GM12878 (cell line): ENCODE measurements at regions not wholly inside any gene's neighbourhood (a gene's known extent, or its start where the extent isn't known, plus 50 kb on each side); places are given as distances from the start of the nearest gene placed in this dataset.

Experiments used
- EZH2 ChIP-seq: IDR thresholded peaks from 2 replicates; pipeline ENCODE4 v1.6.1; 2012; ENCODE audit warnings: low read depth, mild to moderate bottlenecking, control low read depth, inconsistent platforms, low read length, borderline replicate concordance; ENCODE audit not compliant: control insufficient read depth
- FOS ChIP-seq: IDR thresholded peaks from 3 replicates; pipeline ENCODE4 v1.6.1; 2011; ENCODE audit warnings: borderline replicate concordance; ENCODE audit not compliant: insufficient read length; ENCODE audit errors: extremely low read depth
- GABPA ChIP-seq: IDR thresholded peaks from 2 replicates; pipeline ENCODE4 v1.6.1; 2014; ENCODE audit warnings: antibody characterized with exemption, low read depth, mild to moderate bottlenecking, inconsistent platforms
- MYC ChIP-seq: IDR thresholded peaks from 2 replicates; pipeline ENCODE4 v1.6.1; 2011; ENCODE audit warnings: mild to moderate bottlenecking, low read length, moderate library complexity, inconsistent platforms; ENCODE audit not compliant: insufficient read depth, insufficient replicate concordance, insufficient read length, severe bottlenecking
- NFYB ChIP-seq: IDR thresholded peaks from 2 replicates; pipeline ENCODE4 v1.6.1; 2011; ENCODE audit warnings: low read depth, mild to moderate bottlenecking, low read length, improper control_type of control experiment, moderate library complexity; ENCODE audit not compliant: insufficient read depth
- SPI1 ChIP-seq: IDR thresholded peaks from 2 replicates; pipeline ENCODE4 v1.6.1; 2011; ENCODE audit warnings: low read depth, mild to moderate bottlenecking, low read length, moderate library complexity, borderline replicate concordance; ENCODE audit not compliant: insufficient read depth
- SUPT20H ChIP-seq: IDR thresholded peaks from 2 replicates; pipeline ENCODE4 v1.6.1; 2011; ENCODE audit warnings: low read depth, mild to moderate bottlenecking, low read length, moderate library complexity, borderline replicate concordance; ENCODE audit not compliant: control insufficient read depth
- TAF1 ChIP-seq: IDR thresholded peaks from 2 replicates; pipeline ENCODE4 v1.6.1; 2011; ENCODE audit warnings: mild to moderate bottlenecking, low read depth, low read length, borderline replicate concordance
- YBX1 ChIP-seq: fragments of 450-650 bp; IDR thresholded peaks from 2 replicates; pipeline ENCODE4 v1.6.1; 2016; ENCODE audit warnings: antibody characterized with exemption
- TF ChIP-seq, protein P1 (sequence below), 3 experiments: IDR thresholded peaks in 2 of 3; conservative IDR thresholded peaks in 1 of 3; 2 replicates each; pipeline ENCODE4 v1.5.1; 2011; ENCODE audit warnings: low read depth in 3 of 3, low read length in 3 of 3, mild to moderate bottlenecking in 3 of 3, control low read depth in 2 of 3, moderate library complexity in 2 of 3, inconsistent platforms in 1 of 3, mixed read lengths in 1 of 3; ENCODE audit not compliant: control insufficient read depth in 2 of 3, insufficient read depth in 1 of 3; ENCODE audit errors: extremely low read depth in 1 of 3
- TF ChIP-seq, protein P2 (sequence below): fragments of 450-650 bp; IDR thresholded peaks from 2 replicates; pipeline ENCODE4 v1.6.1; 2017; ENCODE audit warnings: mild to moderate bottlenecking

DNA sequence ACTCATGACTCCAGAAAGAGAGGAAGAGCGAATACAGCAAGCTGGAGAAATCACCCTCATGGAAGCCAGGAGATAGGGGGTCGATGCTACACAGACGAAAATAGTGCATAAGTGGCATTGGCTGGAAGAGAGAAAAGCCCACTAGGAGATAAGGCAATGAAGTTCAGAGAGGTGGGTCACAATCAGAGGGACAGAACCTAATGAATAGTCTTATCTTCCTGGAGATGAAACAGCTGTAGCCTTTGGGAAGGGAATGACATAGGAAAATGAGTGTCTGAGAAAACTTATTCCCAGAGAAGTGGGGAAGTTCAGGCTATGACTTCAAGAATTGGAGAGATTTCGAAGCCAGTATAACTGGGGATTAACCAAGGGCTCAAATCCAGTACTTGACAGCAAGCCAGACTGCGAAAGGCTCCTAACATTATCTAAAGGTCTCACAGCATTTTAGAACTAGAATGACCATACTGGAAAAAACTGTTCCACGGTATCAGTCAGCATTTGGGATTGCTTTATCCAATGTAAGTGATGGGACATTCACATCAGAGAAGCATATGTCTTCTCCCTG lies 211.1 kb downstream of the ZNF365 start:
- TF ChIP-seq MYC, result no peak
- no peak for TF ChIP-seq TAF1
- no peak for TF ChIP-seq GABPA
- no peak for TF ChIP-seq YBX1
- TF ChIP-seq, protein P1, sequence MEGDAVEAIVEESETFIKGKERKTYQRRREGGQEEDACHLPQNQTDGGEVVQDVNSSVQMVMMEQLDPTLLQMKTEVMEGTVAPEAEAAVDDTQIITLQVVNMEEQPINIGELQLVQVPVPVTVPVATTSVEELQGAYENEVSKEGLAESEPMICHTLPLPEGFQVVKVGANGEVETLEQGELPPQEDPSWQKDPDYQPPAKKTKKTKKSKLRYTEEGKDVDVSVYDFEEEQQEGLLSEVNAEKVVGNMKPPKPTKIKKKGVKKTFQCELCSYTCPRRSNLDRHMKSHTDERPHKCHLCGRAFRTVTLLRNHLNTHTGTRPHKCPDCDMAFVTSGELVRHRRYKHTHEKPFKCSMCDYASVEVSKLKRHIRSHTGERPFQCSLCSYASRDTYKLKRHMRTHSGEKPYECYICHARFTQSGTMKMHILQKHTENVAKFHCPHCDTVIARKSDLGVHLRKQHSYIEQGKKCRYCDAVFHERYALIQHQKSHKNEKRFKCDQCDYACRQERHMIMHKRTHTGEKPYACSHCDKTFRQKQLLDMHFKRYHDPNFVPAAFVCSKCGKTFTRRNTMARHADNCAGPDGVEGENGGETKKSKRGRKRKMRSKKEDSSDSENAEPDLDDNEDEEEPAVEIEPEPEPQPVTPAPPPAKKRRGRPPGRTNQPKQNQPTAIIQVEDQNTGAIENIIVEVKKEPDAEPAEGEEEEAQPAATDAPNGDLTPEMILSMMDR (IDR thresholded peaks at IDR 0.05 in 2 of 3, conservative IDR thresholded peaks at IDR 0.05 in 1 of 3; ENCODE audit: control insufficient read depth in 2 of 3, extremely low read depth in 1 of 3, insufficient read depth in 1 of 3, low read depth in 3 of 3, low read length in 3 of 3), result no peak
- no peak for TF ChIP-seq SPI1
- no peak for TF ChIP-seq FOS
- no peak for TF ChIP-seq EZH2
- TF ChIP-seq NFYB, result no peak
- TF ChIP-seq, protein P2, sequence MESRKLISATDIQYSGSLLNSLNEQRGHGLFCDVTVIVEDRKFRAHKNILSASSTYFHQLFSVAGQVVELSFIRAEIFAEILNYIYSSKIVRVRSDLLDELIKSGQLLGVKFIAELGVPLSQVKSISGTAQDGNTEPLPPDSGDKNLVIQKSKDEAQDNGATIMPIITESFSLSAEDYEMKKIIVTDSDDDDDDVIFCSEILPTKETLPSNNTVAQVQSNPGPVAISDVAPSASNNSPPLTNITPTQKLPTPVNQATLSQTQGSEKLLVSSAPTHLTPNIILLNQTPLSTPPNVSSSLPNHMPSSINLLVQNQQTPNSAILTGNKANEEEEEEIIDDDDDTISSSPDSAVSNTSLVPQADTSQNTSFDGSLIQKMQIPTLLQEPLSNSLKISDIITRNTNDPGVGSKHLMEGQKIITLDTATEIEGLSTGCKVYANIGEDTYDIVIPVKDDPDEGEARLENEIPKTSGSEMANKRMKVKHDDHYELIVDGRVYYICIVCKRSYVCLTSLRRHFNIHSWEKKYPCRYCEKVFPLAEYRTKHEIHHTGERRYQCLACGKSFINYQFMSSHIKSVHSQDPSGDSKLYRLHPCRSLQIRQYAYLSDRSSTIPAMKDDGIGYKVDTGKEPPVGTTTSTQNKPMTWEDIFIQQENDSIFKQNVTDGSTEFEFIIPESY, result no peak
- TF ChIP-seq SUPT20H, result no peak
